Frontal cortex (tissue), 3 donors: ENCODE measurements at regions not wholly inside any gene's neighbourhood (a gene's known extent, or its start where the extent isn't known, plus 50 kb on each side); places are given as distances from the start of the nearest gene placed in this dataset.

Source experiments
- DNase-seq, 2 donors: peaks; one replicate each; pipeline ENCODE4 v3.0.0; 2012; ENCODE audit warnings: low spot score in 2 of 2
- FAIRE-seq: peaks from 2 replicates; lab custom pipeline; 2012; peaks lifted over from hg19 to GRCh38; lab: Jason Lieb, UNC
- donor health status: control.
- donor health status: control.
- donor health status: control.

GRCh38 chr7:156073366-156074052 lies 261.2 kb upstream of the SHH start:
- DNase-seq (no peak), FAIRE-seq (no peak)

DNA sequence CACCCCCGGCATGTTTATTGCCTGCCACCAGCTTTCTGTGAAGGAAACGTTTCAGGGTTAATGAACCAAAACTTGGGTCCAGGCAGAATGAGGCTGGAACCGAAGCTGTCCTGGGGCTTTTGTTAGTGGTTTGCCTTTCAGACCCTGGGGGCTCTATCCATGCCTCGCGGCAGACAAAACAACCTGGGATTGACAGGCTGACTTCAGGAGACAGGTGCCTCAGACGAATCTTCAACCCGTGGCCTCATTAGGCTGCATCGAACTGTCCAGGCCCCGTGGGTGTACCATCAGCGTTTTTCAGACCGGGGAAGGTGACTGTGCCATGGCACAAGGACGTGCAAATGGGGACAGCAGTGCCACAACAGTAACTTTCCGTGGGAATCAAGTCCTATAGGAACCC lies 259.3 kb upstream of the SHH start:
- no peak for FAIRE-seq
- DNase-seq: no peak

DNA sequence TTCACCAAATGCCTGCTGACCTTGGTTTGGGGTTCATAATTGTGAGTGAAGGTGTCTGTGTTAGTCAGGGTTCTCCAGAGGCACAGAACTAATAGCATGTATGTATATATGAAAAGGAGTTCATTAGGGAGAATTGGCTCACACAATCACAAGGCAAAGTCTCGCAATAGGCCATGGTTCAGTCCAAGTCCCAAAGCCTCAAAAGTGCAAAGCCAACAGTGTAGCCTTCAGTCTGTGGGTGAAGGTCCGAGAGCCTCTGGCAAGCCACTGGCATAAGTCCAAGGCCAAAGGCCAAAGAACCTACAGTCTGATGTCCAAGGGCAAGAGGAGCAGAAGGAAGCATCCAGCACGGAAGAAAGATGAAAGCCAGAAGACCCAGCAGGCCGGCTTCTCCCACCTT lies 257.6 kb upstream of the SHH start:
- FAIRE-seq: no peak
- DNase-seq: no peak

DNA sequence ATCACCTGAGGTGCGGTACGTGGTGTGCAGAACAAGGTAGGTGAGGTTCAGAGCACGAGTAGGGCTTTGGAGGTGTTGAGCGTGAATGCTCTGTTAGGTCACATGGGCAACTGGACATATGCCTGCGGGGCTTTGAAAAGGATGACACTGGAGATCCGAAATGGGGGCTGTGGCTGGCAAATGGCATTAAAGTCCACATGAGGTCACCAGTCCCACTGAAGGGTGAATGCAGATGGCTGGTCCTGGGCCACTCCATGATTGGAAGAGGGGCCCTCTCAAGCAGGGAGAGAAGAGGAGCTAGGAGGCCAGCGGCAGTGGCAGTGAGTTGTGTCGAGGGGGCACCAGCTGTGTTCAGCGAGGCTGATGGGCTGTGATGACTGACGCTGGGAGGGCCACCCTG lies 254.9 kb upstream of the SHH start:
- no peak for FAIRE-seq
- DNase-seq: no peak

- no peak for FAIRE-seq
- no peak for DNase-seq
Observed at GRCh38 chr7:156065400-156065799, 253.1 kb upstream of the SHH start.

GRCh38 chr7:156064971-156065386 lies 252.7 kb upstream of the SHH start:
- no peak for FAIRE-seq
- no peak for DNase-seq

- FAIRE-seq: no peak
- no peak for DNase-seq
Observed at GRCh38 chr7:156063241-156063810, 251.1 kb upstream of the SHH start.

GRCh38 chr7:156062286-156062685 lies 250.0 kb upstream of the SHH start:
- no peak for FAIRE-seq
- no peak for DNase-seq

- FAIRE-seq (no peak), DNase-seq (no peak)
Observed at GRCh38 chr7:156061689-156062255, 249.5 kb upstream of the SHH start.

DNA sequence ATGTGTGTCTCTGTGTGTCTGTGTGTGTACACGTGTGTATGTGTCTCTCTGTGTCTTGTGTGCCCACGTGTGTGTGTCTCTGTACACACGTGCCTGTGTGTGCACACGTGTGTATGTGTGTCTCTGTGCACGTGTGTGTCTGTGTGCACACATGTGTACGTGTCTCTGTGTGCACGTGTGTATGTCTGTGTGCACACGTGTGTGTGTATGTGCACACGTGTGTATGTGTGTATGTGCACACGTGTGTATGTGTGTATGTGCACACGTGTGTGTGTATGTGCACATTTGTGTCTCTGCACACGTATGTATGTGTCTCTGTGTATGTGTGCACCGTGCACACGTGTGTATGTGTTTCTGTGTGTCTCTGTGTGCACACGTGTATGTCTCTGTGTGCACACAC lies 248.7 kb upstream of the SHH start:
- no peak for FAIRE-seq

GRCh38 chr7:156059369-156059768 lies 247.1 kb upstream of the SHH start:
- no peak for FAIRE-seq

More for the DNA sequence above, 248.7 kb upstream of the SHH start:
- DNase-seq: no peak

DNA sequence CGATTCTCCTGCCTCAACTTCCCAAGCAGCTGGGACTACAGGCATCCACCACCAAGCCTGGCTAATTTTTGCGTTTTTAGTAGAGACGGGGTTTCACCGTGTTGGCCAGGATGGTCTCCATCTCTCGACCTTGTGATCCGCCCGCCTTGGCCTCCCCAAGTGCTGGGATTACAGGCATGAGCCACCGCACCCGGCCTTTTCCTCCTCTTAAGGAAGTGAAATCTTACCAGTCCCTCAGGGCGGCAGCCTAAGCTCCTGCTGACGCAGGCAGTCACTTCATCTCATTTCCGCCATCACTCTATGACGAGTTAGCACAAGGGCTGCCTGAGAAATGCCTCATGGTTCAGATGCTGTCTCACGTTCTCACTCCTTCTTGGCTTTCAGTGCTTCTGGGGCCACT lies 246.0 kb upstream of the SHH start:
- DNase-seq (no peak), FAIRE-seq (no peak)

More at GRCh38 chr7:156059369-156059768, 247.1 kb upstream of the SHH start:
- no peak for DNase-seq

GRCh38 chr7:156056534-156056933 lies 244.3 kb upstream of the SHH start:
- DNase-seq (no peak), FAIRE-seq (no peak)

- FAIRE-seq (no peak), DNase-seq (no peak)
Observed at GRCh38 chr7:156055206-156055822, 243.1 kb upstream of the SHH start.

- no peak for FAIRE-seq
Observed at GRCh38 chr7:156051884-156052283, 239.6 kb upstream of the SHH start.

DNA sequence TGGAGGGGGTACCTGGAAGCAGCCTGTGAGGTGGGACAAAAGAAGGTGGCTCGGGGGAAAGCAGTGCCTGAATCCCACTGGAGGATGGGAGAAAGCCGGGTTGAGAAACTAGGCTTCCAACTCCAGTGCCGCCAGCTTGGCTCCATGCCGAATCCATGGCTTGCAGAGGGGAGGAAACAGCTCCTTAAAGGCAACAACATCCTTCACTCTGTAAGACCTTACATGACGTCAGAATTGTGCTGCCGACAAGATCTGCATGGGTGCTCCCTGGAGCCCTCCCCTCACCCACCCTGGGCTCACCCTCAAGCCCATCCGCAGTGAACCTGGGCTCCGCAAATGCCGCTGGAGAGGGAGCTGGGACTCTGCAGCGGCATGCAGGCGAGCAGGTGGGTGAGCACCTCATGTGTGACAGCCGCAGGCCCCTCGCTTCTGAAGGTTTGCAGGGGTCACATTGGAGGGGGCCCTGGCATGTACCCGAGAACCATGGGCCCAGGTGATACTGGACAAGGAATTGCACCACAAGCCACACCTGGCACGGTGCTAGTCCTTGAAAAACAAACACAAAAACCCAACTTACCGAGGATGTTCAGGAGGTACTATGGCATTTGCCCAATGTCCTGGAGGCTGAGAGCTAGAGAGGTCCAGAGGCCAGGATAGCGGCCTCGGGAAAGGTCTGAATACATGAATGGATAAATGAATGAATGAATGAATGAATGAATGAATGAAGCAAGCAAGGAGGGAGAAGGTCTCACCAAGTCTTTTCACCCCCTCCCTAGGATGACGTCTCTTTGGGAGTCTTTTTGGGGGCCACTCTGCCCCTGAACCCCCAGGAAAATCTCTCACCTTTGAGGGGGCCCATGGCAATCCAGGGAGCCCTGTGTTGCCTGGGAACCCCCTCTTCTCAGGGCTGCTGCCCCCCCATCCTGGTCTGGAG lies 238.6 kb upstream of the SHH start:
- FAIRE-seq: no peak
- DNase-seq: no peak

More at GRCh38 chr7:156051884-156052283, 239.6 kb upstream of the SHH start:
- DNase-seq: no peak

GRCh38 chr7:156049366-156049765 lies 237.1 kb upstream of the SHH start:
- FAIRE-seq (no peak), DNase-seq (no peak)

GRCh38 chr7:156046031-156046560 lies 233.8 kb upstream of the SHH start:
- no peak for FAIRE-seq

DNA sequence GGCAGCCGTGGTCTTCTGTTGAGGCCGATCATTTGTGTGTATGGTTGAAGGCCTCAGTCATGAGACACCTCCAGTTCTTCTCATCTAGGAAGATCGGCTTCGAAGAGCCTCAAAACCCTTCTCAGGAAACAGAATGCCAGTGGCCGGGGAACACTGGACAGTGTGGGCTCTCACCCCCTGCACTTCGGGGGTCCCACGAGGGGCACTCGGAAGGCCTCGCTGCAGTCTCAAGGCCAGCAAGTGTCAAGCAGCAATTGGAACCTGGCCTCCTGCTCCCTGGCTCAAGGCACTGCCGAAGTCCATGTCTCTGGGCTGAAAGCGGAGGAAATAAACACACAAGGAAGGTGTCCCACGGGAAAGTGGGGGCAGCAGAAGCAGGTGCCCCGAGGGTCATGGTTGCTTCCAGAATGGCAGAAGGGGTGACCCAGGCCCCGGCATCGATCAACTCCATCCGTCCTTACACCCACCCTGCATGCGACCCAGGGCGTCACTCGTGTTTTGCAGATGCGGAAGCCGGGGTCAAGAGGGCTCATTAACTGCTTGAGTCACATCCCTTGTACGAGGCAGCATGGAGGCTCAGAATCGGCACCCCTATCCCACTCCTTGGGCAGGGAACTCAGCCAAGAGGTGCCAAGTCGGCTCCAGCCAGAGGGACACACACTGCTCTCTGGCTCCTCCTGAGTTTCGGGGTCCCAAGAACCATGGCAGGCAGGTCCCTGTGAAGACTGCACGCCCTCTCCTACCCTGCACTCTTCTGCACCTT lies 231.3 kb upstream of the SHH start:
- DNase-seq (no peak), FAIRE-seq (no peak)

More at GRCh38 chr7:156046031-156046560, 233.8 kb upstream of the SHH start:
- DNase-seq: no peak
